Hematopoietic multipotent progenitor cell treated with erythropoietin and hydrocortisone succinate and interleukin-3 and kit ligand, for 4 days (in vitro differentiated cells): ENCODE measurements at regions not wholly inside any gene's neighbourhood (a gene's known extent, or its start where the extent isn't known, plus 50 kb on each side); places are given as distances from the start of the nearest gene placed in this dataset.

Experiments used
- DNase-seq: peaks from one replicate; pipeline ENCODE4 v3.0.0-alpha.2; 2015

- no peak for DNase-seq
Measured at GRCh38 chr10:129325893-129326292, 141.1 kb upstream of the MGMT start.

DNA sequence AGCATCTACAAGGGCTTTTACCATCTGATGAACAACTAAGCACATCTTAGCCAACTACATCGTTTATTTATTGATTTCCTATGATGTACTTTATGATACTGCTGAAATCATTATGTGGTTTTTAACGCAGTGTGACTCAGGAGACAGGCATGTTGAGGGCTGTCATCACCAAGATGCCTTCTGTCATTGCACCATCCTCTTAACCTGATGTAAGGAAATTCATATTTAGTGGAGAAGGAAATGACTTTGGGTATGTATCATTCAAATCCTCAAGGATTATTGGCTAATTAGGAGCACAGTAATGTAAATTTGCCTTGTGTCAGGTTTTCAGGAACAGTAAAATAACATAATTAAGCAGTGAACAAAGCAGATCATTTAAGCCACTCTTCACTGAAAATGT, 138.5 kb upstream of the MGMT start:
- DNase-seq, result no peak

GRCh38 chr10:129329385-129330055, 137.5 kb upstream of the MGMT start:
- DNase-seq, result no peak

GRCh38 chr10:129330211-129330610, 136.8 kb upstream of the MGMT start:
- DNase-seq, result peak; percentile 61

DNA sequence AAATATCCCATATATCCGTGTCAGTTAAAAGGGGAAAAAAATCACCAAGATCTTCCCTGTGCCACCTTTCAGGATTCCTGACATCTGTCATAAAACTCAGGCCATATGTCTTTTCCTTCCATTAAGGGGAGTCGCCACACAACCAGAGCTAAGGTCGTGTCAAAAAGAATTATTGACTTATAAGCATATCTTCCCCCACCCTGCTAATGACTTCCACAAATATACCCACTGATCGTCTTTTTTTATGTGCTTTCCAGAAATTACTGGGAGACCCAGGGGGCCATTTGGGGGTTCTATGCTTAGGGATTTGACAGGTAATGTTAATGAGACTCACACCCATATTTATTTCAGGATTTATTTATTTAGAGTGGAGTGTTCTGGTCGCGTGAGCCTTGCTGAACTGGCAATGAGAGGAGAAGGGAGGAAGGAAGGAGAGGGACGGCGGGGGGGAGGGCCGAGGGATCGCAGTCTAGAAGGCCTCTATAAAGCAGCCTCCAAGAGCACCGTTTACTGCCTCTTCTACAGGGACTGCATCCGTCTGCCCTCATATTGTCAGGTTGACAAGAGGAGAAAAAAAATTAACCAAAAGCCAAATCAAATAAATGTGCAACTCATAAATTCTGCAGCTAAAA, 135.7 kb upstream of the MGMT start:
- DNase-seq, result no peak

- DNase-seq, result no peak
Measured at GRCh38 chr10:129331839-129332220, 135.2 kb upstream of the MGMT start.

- DNase-seq, result peak; percentile 64
Measured at GRCh38 chr10:129332476-129332875, 134.6 kb upstream of the MGMT start.

DNA sequence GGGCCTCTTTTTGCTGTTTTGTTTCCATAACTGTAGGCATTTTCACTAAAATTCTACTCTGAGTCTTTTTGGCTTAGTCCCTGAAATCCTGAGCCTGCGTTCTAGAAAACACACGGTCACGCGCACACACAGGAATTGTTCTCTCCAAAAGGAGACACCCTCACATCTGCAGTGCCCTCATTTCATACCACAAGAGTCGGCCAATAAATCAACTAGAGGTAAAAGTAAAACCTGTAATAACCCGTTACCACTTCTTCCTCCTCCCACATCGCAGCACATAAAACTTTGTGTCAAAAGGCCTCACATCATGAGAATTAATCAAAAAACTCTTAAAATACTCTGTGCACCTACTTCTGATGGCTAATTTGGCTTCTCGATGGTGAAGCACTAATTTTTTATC, 133.3 kb upstream of the MGMT start:
- DNase-seq, result peak; percentile 10

GRCh38 chr10:129334266-129334665, 132.8 kb upstream of the MGMT start:
- DNase-seq, result no peak

GRCh38 chr10:129335396-129335795, 131.6 kb upstream of the MGMT start:
- no peak for DNase-seq

- DNase-seq, result no peak
Measured at GRCh38 chr10:129335942-129336341, 131.1 kb upstream of the MGMT start.

GRCh38 chr10:129339191-129339590, 127.8 kb upstream of the MGMT start:
- no peak for DNase-seq

- DNase-seq, result no peak
Measured at GRCh38 chr10:129339841-129340240, 127.2 kb upstream of the MGMT start.

DNA sequence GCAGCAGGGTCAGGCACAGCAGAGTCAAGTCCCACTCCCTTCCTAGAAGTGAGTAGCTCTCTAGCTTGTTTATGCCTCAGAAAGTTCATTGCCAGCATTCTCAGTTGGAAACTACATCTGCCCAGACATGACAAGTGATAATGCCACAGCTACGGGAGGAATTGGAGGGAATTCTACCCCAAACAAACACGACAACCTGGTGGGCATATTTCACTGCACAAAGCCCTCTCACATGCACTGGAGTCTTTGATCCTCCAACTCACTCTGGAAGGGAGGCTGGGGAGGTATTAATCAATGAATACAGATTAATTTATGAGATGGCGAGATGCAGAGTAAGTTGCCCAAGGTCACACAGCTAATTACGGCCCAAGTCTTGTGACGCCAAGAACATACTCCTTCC, 126.0 kb upstream of the MGMT start:
- no peak for DNase-seq

DNA sequence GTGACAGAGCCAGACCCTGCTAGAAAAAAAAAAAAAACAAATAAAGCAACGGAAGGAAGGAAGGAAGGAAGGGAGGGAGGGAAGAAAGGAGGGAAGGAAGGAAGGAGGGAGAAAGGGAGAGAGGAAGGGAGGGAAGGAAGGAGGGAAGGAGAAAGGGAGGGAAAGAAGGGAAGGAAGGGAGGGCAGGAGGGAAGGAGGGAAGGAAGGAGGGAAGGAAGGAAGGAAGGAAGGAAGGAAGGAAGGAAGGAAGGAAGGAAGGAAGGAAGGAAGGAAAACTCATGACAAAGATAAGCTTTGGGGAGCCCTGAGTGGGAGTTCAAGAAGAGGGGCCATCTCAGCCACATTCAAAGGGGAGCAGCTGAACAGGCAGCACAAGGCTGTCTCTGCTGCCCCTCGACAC, 124.7 kb upstream of the MGMT start:
- DNase-seq, result no peak

DNA sequence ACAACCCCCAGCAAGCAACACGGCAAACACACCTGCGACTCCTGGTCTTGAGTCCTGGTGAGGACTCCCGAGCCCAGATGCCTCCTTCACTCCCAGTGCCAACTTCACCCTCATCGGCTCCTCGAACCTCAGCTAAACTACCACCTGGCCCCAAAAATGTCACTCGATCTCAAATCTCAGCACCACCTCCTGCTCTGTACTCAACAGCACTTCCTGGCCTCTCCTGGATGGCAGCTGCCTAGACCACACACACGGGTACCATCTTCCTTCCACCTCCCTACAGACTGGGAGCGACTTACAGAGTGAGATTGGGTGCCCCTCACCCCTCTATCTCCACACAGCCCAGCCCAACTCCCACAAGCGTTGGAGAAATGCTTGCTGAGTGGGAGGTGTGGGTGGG, 123.9 kb upstream of the MGMT start:
- DNase-seq, result no peak

GRCh38 chr10:129344103-129344502, 122.9 kb upstream of the MGMT start:
- no peak for DNase-seq

DNA sequence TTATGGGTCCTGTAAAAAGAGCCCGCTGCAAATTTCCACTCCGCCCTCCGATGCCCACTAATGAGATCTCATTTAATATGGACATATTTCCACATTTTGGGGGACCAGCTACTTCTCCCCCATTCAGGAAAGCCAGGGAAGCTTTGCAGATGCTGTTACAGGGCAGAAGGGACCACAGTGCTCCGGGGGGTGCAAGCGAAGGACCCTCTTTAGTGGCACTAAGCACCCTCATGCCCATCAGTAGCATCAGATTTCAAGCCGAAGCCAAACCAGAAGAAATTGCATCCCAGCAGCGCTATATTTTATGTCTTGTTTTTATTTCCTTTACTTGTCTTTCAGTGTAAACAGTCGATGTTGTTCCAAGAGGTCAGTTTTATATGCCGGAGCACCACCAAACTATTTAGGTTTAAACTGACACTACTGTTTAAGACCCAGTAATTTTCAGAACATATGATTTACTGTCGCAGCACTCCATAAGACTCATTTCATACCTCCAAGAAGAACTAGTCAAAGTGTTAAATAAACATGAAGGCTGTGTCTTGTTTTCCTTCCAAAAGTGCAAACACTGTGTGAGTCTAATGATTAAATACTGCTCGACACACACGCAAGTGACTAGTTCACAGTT, 122.2 kb upstream of the MGMT start:
- no peak for DNase-seq

GRCh38 chr10:129345763-129346162, 121.3 kb upstream of the MGMT start:
- no peak for DNase-seq

DNA sequence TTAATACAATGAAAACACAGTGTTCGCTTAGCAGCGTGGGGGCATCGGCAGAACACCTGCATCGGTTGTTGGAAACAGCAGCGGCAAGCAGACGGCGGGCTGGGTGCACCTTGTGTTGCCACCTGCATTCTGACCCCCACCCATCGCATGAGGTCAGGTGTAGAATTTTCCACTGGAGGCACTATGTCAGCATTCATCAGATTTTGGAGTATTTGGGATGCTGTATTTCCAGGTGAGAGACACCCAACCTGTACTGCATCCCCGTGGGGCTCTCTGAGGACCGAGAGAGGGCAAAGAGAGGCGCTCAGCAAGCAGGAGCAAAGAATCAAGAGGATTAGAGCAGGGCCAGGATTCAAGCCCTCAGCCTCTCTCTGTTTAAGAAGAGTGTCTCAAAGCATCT, 116.4 kb upstream of the MGMT start:
- no peak for DNase-seq

DNA sequence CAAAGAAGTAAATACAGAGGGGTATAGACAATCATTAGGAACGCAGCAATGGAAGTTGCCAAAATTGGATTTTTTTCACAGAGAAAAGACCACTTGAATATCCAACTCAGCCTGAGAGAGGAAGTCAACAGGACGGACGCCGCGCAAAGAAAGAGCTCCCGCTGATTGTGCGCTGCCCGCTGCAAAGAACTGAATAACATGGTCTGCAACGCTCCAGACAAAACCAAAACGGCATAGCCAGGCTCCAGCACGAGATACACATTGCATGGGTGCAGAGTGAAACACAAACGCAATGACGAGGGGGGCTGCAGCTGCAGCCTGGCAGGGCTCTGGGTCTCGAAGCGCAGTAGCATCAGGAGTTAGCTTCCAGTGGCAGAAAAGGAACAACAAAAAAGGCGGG, 113.9 kb upstream of the MGMT start:
- no peak for DNase-seq

GRCh38 chr10:129360046-129360445, 107.0 kb upstream of the MGMT start:
- no peak for DNase-seq

- no peak for DNase-seq
Measured at GRCh38 chr10:129361676-129362376, 105.2 kb upstream of the MGMT start.

GRCh38 chr10:129364949-129365348, 102.1 kb upstream of the MGMT start:
- DNase-seq, result no peak
